ENCODE measurements at regions not wholly inside any gene's neighbourhood (a gene's known extent, or its start where the extent isn't known, plus 50 kb on each side); places are given as distances from the start of the nearest gene placed in this dataset.

DNA sequence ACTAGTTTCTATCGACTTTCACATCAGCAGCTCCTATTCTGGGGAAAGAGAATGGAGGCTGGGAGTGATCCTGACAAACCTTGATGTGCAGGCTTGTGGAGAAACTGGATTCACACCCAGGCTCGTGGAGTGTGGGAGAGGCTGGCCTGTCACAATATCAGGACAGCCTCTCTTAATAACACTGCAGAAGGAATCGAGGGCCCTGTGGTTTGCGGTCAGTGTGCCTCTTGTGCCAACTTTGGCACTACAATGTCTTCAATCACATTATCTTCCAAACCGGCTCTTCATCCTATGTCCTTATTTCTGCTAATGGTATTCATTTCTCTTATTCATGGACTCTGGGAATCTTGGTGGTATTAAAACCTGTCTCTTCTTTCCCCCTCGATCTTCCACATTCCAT, 92.7 kb downstream of the PRL start:
- Histone ChIP-seq H3K4me1 (ENCODE audit: control insufficient read depth in 2 of 2, insufficient read depth in 2 of 2, low read length in 2 of 2) (no peaks in the 10 kb centered on the region), H3K4me2 (replicated peaks; ENCODE audit: low read depth, low read length, poor library complexity, severe bottlenecking) (no peak overlapping the region), H3K36me3 (replicated peaks in 1 of 2; ENCODE audit: control extremely low read depth in 1 of 2, control insufficient read depth in 1 of 2, extremely low read depth in 1 of 2, insufficient read depth in 2 of 2, low read length in 1 of 2) (no peaks in the 10 kb centered on the region), H3K79me2 (ENCODE audit: control insufficient read depth, insufficient read depth, low read length) (no peaks in the 10 kb centered on the region), H4K20me1 (ENCODE audit: control insufficient read depth, insufficient read depth, low read length, poor library complexity, severe bottlenecking) (no peaks in the 10 kb centered on the region), H3K9me3 (ENCODE audit: control extremely low read depth in 1 of 3, control insufficient read depth in 2 of 3, insufficient read depth in 1 of 3, low read length in 2 of 3) (peaks cover 0 to 5% (median 0%) of the 10 kb centered on the region in 3 donors), H3K9ac (ENCODE audit: low read length) (no peak overlapping the region), H3K27me3 (replicated peaks in 1 of 4; ENCODE audit: control extremely low read depth in 1 of 4, control insufficient read depth in 3 of 4, insufficient read depth in 4 of 4, low read length in 3 of 4) (no peaks in the 10 kb centered on the region), H2AFZ (ENCODE audit: insufficient read depth, low read depth, low read length, poor library complexity, severe bottlenecking) (no peak overlapping the region), H3K27ac (ENCODE audit: low read length in 2 of 2) (no peak overlapping the region), H3K4me3 (ENCODE audit: control extremely low read depth in 1 of 5, extremely low read depth in 1 of 5, insufficient read depth in 1 of 5, low read depth in 2 of 5, low read length in 4 of 5) (no peak overlapping the region)
- Mint-ChIP-seq H3K27me3 (no peaks in the 10 kb centered on the region), H3K9me3 (ENCODE audit: insufficient read depth) (peaks cover 3% of the 10 kb centered on the region), H3K4me3 (no peak overlapping the region), H3K4me1 (no peaks in the 10 kb centered on the region), H3K27ac (no peak overlapping the region)
- intact Hi-C loops (cut with micrococcal nuclease): no loop called here
- ChIA-PET CTCF (no interaction called here), POLR2A (no interaction called here)
- 91% methylated on average over 5 of the region's 6 CpGs for WGBS (ENCODE audit: insufficient coverage)
- TF ChIP-seq, protein P1, sequence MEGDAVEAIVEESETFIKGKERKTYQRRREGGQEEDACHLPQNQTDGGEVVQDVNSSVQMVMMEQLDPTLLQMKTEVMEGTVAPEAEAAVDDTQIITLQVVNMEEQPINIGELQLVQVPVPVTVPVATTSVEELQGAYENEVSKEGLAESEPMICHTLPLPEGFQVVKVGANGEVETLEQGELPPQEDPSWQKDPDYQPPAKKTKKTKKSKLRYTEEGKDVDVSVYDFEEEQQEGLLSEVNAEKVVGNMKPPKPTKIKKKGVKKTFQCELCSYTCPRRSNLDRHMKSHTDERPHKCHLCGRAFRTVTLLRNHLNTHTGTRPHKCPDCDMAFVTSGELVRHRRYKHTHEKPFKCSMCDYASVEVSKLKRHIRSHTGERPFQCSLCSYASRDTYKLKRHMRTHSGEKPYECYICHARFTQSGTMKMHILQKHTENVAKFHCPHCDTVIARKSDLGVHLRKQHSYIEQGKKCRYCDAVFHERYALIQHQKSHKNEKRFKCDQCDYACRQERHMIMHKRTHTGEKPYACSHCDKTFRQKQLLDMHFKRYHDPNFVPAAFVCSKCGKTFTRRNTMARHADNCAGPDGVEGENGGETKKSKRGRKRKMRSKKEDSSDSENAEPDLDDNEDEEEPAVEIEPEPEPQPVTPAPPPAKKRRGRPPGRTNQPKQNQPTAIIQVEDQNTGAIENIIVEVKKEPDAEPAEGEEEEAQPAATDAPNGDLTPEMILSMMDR (IDR thresholded peaks at IDR 0.05): no peak
- TF ChIP-seq EZH2 (IDR thresholded peaks at IDR 0.05; ENCODE audit: borderline replicate concordance, insufficient read depth, low read depth, low read length, poor library complexity, severe bottlenecking): no peak
- DNase-seq (no peak), ATAC-seq (ENCODE audit: low read depth) (no peak)

DNA sequence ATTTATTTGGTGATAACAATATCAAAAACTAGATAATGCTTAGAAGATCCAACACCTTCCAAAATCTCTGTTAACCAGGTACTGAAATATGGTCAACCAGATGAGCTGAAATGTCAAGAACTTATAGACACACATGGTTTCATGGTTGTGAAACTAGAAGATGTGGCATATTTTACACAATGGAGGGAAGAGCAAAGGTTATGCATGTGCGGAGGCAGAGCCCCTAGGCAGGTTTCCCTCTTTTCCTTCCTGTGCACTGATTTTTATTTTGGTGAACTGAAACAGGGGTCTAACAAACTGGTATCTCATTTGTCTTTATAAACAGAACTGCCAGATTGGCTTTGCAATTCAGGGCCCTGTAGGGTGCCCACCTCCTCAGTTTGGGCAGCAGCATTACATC, 91.6 kb downstream of the PRL start:
- H3K4me1 ChIP-seq (ENCODE audit: control insufficient read depth in 2 of 2, insufficient read depth in 2 of 2, low read length in 2 of 2): no peaks in the 10 kb centered on the region
- POLR2A ChIA-PET: no interaction called here
- H3K27ac Mint-ChIP-seq: no peak overlapping the region
- intact Hi-C loops (cut with micrococcal nuclease): no loop called here
- no peaks in the 10 kb centered on the region for H3K27me3 ChIP-seq (replicated peaks in 1 of 4; ENCODE audit: control extremely low read depth in 1 of 4, control insufficient read depth in 3 of 4, insufficient read depth in 4 of 4, low read length in 3 of 4)
- H4K20me1 ChIP-seq (ENCODE audit: control insufficient read depth, insufficient read depth, low read length, poor library complexity, severe bottlenecking): no peaks in the 10 kb centered on the region
- TF ChIP-seq, protein P1 (IDR thresholded peaks at IDR 0.05): no peak
- no peak for TF ChIP-seq EZH2 (IDR thresholded peaks at IDR 0.05; ENCODE audit: borderline replicate concordance, insufficient read depth, low read depth, low read length, poor library complexity, severe bottlenecking)
- no peaks in the 10 kb centered on the region for H3K79me2 ChIP-seq (ENCODE audit: control insufficient read depth, insufficient read depth, low read length)
- peaks cover 2% of the 10 kb centered on the region for H3K9me3 Mint-ChIP-seq (ENCODE audit: insufficient read depth)
- H3K27ac ChIP-seq (ENCODE audit: low read length in 2 of 2): no peak overlapping the region
- H3K4me3 ChIP-seq (ENCODE audit: control extremely low read depth in 1 of 5, extremely low read depth in 1 of 5, insufficient read depth in 1 of 5, low read depth in 2 of 5, low read length in 4 of 5): no peak overlapping the region
- H3K4me2 ChIP-seq (replicated peaks; ENCODE audit: low read depth, low read length, poor library complexity, severe bottlenecking): no peak overlapping the region
- H3K27me3 Mint-ChIP-seq: no peaks in the 10 kb centered on the region
- no peaks in the 10 kb centered on the region for H3K36me3 ChIP-seq (replicated peaks in 1 of 2; ENCODE audit: control extremely low read depth in 1 of 2, control insufficient read depth in 1 of 2, extremely low read depth in 1 of 2, insufficient read depth in 2 of 2, low read length in 1 of 2)
- H3K4me1 Mint-ChIP-seq: no peaks in the 10 kb centered on the region
- H3K9ac ChIP-seq (ENCODE audit: low read length): no peak overlapping the region
- H3K4me3 Mint-ChIP-seq: no peak overlapping the region
- ATAC-seq (ENCODE audit: low read depth): no peak
- CTCF ChIA-PET: no interaction called here
- no peak overlapping the region for H2AFZ ChIP-seq (ENCODE audit: insufficient read depth, low read depth, low read length, poor library complexity, severe bottlenecking)
- 80% methylated on average over 1 of the region's 1 CpG for WGBS (ENCODE audit: insufficient coverage)
- H3K9me3 ChIP-seq (ENCODE audit: control extremely low read depth in 1 of 3, control insufficient read depth in 2 of 3, insufficient read depth in 1 of 3, low read length in 2 of 3): peaks cover 0 to 5% (median 0%) of the 10 kb centered on the region in 3 donors
- DNase-seq: no peak

Data from B cell (primary cell).